HG03196 (cell line): ENCODE measurements at regions not wholly inside any gene's neighbourhood (a gene's known extent, or its start where the extent isn't known, plus 50 kb on each side); places are given as distances from the start of the nearest gene placed in this dataset.
"Not testable (repeated sequence)": the region's sequence is repeated elsewhere in the genome, so short reads cannot be mapped to it uniquely, and the experiment has no call there.

ENCODE experiments used
- ATAC-seq: cut with Tn5 transposase; IDR thresholded peaks from one replicate; pipeline ENCODE4 v1.9.1; 2021; ENCODE audit not compliant: unreplicated experiment

GRCh38 chr14:57150449-57150848 is 118.3 kb downstream of the EXOC5 start:
- no peak for ATAC-seq

- ATAC-seq, result no peak
Observed at GRCh38 chr14:57139173-57139572, 129.5 kb downstream of the EXOC5 start.

- ATAC-seq, result no peak
Observed at GRCh38 chr14:57136669-57137328, 131.9 kb downstream of the EXOC5 start.

GRCh38 chr14:57127809-57128208 is 140.9 kb downstream of the EXOC5 start:
- ATAC-seq, result not testable (repeated sequence)

GRCh38 chr14:57122129-57122528 is 146.6 kb downstream of the EXOC5 start:
- no peak for ATAC-seq

DNA sequence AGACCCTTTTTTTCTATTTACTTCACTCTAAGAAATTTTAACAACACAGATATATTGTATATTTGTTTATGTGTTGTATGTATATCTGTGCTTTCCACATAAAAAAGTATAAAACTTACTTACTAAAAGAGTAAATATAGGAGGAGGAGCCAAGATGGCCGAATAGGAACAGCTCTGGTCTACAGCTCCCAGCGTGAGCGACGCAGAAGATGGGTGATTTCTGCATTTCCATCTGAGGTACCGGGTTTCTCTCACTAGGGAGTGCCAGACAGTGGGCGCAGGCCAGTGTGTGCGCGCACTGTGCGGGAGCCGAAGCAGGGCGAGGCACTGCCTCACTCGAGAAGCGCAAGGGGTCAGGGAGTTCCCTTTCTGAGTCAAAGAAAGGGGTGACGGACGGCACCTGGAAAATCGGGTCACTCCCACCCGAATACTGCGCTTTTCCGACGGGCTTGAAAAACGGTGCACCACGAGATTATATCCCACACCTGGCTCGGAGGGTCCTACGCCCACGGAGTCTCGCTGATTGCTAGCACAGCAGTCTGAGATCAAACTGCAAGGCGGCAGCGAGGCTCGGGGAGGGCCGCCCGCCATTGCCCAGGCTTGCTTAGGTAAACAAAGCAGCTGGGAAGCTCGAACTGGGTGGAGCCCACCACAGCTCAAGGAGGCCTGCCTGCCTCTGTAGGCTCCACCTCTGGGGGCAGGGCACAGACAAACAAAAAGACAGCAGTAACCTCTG is 156.5 kb downstream of the EXOC5 start:
- ATAC-seq, result not testable (repeated sequence)

DNA sequence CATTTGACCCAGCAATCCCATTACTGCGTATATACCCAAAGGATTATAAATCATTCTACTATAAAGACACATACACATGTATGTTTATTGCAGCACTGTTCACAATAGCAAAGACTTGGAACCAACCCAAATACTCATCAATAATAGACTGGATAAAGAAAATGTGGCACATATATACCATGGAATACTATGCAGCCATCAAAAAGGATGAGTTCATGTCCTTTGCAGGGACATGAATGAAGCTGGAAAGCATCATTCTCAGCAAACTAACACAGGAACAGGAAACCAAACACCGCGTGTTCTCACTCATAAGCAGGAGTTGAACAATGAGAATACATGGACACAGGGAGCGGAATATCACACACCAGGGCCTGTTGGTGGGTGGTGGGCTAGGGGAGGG is 158.3 kb downstream of the EXOC5 start:
- ATAC-seq, result not testable (repeated sequence)

GRCh38 chr14:57091030-57091608 is 177.6 kb downstream of the EXOC5 start:
- ATAC-seq, result no peak

DNA sequence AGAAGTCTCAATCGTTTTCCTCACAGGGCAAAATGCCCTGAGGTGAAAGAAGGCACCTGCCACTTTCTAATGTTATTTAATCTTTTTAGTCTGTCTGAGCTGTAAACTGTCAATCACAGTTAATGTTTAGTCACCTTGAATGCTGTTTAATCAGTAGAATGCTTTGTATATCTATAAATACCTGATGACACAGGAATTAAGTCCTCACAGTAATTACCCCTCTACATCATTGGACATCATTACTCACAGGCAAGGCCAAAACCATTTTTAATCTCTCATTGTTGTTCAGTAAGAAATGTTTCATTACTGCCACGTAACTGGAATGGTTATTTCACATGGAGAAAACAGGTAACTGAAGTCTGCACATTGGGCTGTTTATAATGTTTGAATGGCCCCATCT is 178.8 kb downstream of the EXOC5 start:
- ATAC-seq, result no peak

DNA sequence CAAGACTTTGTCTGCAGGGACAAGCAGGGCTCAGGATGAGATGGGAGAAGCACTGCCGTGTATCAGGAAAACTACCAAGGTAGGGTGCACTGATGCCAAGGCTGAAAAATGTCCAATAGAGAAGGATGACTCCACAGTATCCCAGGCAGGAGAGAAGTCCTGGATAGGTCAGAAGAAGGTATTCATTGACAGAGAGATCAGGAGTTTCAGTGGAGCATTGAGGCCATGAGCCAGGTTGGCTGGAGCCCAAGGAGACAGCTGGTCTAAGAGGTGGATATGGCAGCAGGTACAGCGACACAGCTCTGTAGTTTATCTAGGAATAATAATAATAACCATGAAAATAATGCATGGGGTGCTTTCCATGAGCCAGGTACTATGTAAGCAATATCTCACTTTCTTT is 180.9 kb downstream of the EXOC5 start:
- no peak for ATAC-seq

DNA sequence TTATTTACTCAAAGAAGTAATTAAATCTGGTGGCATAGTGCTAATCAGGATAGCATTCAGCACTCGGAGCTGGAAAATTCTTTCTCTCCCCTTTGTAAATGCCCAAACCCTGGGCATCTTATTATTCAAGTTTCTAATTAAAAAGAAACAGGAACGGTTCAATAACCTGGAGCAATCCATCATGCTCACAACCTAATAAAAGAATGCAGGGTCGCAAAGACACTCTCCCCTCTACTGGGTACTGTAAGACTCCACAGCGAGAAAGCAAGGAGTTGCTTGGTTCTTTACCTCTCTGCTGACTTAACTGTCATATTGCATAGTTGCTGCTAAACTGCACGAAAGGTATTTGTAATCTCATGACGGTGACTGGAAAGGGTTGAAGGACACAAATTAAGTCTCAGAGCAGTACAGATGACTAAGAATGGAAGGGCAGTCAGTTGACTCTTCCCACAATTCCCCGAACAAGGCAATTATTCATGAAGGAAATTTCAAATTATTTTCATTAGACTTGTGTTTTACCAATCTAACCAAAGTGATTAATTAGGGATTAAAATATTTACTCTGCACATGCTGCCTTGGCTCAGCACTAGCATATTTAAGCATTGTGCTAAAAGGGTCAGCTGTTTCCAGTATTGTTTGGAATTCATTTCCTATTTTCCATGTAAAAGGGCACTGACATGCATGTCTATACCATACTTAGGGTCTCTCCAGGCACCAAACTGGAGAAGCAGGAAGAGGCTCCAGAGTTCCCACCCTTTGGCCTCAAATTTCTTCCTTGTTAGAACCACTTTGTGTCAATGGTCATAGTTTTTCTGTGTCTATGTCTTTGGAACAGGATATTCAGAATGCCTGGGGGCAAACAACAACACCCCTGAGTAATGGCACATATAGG is 182.2 kb downstream of the EXOC5 start:
- no peak for ATAC-seq

GRCh38 chr14:57085801-57086200 is 182.9 kb downstream of the EXOC5 start:
- no peak for ATAC-seq

GRCh38 chr14:57085043-57085442 is 183.7 kb downstream of the EXOC5 start:
- no peak for ATAC-seq

- no peak for ATAC-seq
Observed at GRCh38 chr14:57080691-57081090, 188.0 kb downstream of the EXOC5 start.

- ATAC-seq, result no peak
Observed at GRCh38 chr14:57078054-57078453, 190.7 kb downstream of the EXOC5 start.

DNA sequence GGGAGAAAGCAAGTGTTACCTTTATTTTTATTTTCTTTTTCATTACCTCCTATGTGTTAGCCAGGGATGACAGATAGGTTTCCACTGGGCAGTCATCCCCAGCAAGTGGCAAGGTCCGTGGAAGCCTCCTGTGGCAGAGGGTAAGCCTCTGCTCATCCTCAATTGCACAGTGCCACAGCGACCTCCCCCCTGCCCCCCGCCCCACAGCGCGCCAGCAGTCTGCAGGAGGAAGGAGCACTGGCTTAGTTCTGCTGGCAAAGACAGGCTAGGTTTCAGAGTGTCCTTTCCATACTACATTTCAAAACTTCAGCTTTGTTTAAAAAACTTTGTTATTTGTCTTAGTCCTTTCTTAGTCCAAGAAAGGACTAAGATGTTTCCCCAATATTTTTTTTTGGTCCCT is 194.7 kb downstream of the EXOC5 start:
- ATAC-seq, result no peak

GRCh38 chr14:57071639-57072038 is 197.1 kb downstream of the EXOC5 start:
- ATAC-seq, result no peak

- no peak for ATAC-seq
Observed at GRCh38 chr14:57069702-57070101, 199.0 kb downstream of the EXOC5 start.

DNA sequence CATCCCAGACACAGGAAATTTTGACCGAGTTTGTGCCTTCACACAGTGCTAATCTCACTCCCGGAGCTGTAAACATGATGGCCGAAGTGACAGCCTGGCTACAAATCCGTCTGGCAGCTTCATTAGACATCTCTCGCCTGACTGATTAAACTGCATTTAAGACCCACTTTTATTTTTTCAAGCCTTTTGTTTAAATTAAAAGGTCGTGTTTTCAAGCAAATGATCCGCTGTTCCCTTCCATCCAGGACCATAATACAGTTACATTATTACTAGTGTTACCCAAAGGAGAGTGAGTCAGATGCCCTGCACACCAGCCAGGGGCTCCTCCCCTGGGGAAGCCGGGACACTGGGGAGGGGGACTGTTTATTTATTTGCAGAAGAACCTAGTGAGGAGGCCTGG is 200.2 kb downstream of the EXOC5 start:
- ATAC-seq, result no peak

- no peak for ATAC-seq
Observed at GRCh38 chr14:57066887-57067513, 201.7 kb downstream of the EXOC5 start.

GRCh38 chr14:57066463-57066862 is 202.2 kb downstream of the EXOC5 start:
- ATAC-seq, result no peak
